ENCODE measurements at regions not wholly inside any gene's neighbourhood (a gene's known extent, or its start where the extent isn't known, plus 50 kb on each side); places are given as distances from the start of the nearest gene placed in this dataset.

DNA sequence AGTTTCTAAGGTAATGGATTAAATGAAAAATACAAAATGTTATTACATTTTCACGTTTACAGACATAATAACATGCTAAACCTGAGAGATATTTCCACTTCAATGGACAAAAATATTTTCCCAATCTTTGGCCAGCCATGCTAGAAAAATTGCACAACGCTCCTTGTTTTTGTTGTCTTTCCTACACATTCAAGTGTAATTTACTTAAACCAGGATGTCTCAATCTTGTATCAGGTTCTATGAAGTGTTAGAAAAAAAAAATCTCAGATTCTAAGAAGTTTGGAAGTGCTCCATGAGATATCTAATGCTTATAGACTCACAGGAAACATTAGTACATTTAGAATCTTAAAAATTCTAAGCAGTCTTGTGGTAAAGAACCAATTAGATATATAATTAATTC lies 141.8 kb upstream of the SLC35G4 start:
- TF ChIP-seq CTCF (IDR thresholded peaks at IDR 0.05): no peak
- no peak for TF ChIP-seq EP300 (IDR thresholded peaks at IDR 0.05)
